HG02571 (cell line): ENCODE measurements at regions not wholly inside any gene's neighbourhood (a gene's known extent, or its start where the extent isn't known, plus 50 kb on each side); places are given as distances from the start of the nearest gene placed in this dataset.
"Not testable (repeated sequence)": the region's sequence is repeated elsewhere in the genome, so short reads cannot be mapped to it uniquely, and the experiment has no call there.

Experiments
- ATAC-seq: cut with Tn5 transposase; IDR thresholded peaks from one replicate; pipeline ENCODE4 v1.9.1; 2021; ENCODE audit warnings: mild to moderate bottlenecking, moderate library complexity; ENCODE audit not compliant: unreplicated experiment

- no peak for ATAC-seq
These were observed 107.7 kb upstream of the SMARCA2 start for GRCh38 chr9:1907465-1907864.

GRCh38 chr9:1909322-1909721, 105.8 kb upstream of the SMARCA2 start:
- ATAC-seq: no peak

GRCh38 chr9:1910269-1910811, 104.8 kb upstream of the SMARCA2 start:
- ATAC-seq: no peak

GRCh38 chr9:1913631-1914330, 101.4 kb upstream of the SMARCA2 start:
- ATAC-seq: no peak

- no peak for ATAC-seq
These were observed 99.1 kb upstream of the SMARCA2 start for GRCh38 chr9:1916095-1916494.

GRCh38 chr9:1916655-1917054, 98.5 kb upstream of the SMARCA2 start:
- no peak for ATAC-seq

GRCh38 chr9:1917396-1917935, 97.7 kb upstream of the SMARCA2 start:
- no peak for ATAC-seq

- no peak for ATAC-seq
These were observed 97.0 kb upstream of the SMARCA2 start for GRCh38 chr9:1918108-1918507.

- ATAC-seq: no peak
These were observed 96.5 kb upstream of the SMARCA2 start for GRCh38 chr9:1918622-1919021.

GRCh38 chr9:1919229-1919628, 95.9 kb upstream of the SMARCA2 start:
- no peak for ATAC-seq

GRCh38 chr9:1920386-1920785, 94.8 kb upstream of the SMARCA2 start:
- ATAC-seq: no peak

- no peak for ATAC-seq
These were observed 93.1 kb upstream of the SMARCA2 start for GRCh38 chr9:1922026-1922425.

GRCh38 chr9:1927546-1927945, 87.6 kb upstream of the SMARCA2 start:
- ATAC-seq: no peak

GRCh38 chr9:1929134-1929533, 86.0 kb upstream of the SMARCA2 start:
- ATAC-seq: no peak

- no peak for ATAC-seq
These were observed 85.4 kb upstream of the SMARCA2 start for GRCh38 chr9:1929722-1930244.

- ATAC-seq: not testable (repeated sequence)
These were observed 84.9 kb upstream of the SMARCA2 start for GRCh38 chr9:1930245-1930736.

- no peak for ATAC-seq
These were observed 77.0 kb upstream of the SMARCA2 start for GRCh38 chr9:1938135-1938534.

- ATAC-seq: peak; percentile 53
These were observed 76.4 kb upstream of the SMARCA2 start for GRCh38 chr9:1938675-1939170.

GRCh38 chr9:1939466-1939865, 75.7 kb upstream of the SMARCA2 start:
- ATAC-seq: peak; percentile 48

GRCh38 chr9:1939926-1940368, 75.2 kb upstream of the SMARCA2 start:
- ATAC-seq: peak; percentile 80

- ATAC-seq: no peak
These were observed 73.2 kb upstream of the SMARCA2 start for GRCh38 chr9:1941989-1942388.
